HUES64 (cell line): ENCODE measurements at regions not wholly inside any gene's neighbourhood (a gene's known extent, or its start where the extent isn't known, plus 50 kb on each side); places are given as distances from the start of the nearest gene placed in this dataset.
"Not testable (repeated sequence)": the region's sequence is repeated elsewhere in the genome, so short reads cannot be mapped to it uniquely, and the experiment has no call there.

ENCODE experiments used
- H3K27ac ChIP-seq: 2 replicates; pipeline ENCODE4 v1.7.0; 2013; ENCODE audit warnings: low read depth, low read length, inconsistent platforms
- H3K27me3 ChIP-seq: 2 replicates; pipeline ENCODE4 v1.6.1; 2013; ENCODE audit warnings: mild to moderate bottlenecking, low read length; ENCODE audit not compliant: insufficient read depth
- H3K36me3 ChIP-seq: 2 replicates; pipeline ENCODE4 v1.6.1; 2013; ENCODE audit warnings: mild to moderate bottlenecking, low read length; ENCODE audit not compliant: insufficient read depth
- H3K4me1 ChIP-seq: 2 replicates; pipeline ENCODE4 v1.6.1; 2013; ENCODE audit warnings: mild to moderate bottlenecking, low read length, moderate library complexity; ENCODE audit not compliant: insufficient read depth
- H3K4me3 ChIP-seq: 2 replicates; pipeline ENCODE4 v1.5.1; 2013; ENCODE audit warnings: mild to moderate bottlenecking, low read length, moderate library complexity
- H3K9ac ChIP-seq: 2 replicates; pipeline ENCODE4 v1.6.1; 2013; ENCODE audit warnings: mild to moderate bottlenecking, low read depth, low read length
- H3K9me3 ChIP-seq: 2 replicates; pipeline ENCODE4 v1.6.1; 2013; ENCODE audit warnings: low read depth, low read length; ENCODE audit not compliant: insufficient read depth
- WGBS: fragments of 150-250, 120-280 bp; methylation state at CpG from one replicate; pipeline ENCODE4 v1.1.7; 2013; ENCODE audit warnings: missing lambda C conversion rate; 5-methylcytosine and 5-hydroxymethylcytosine counted together

DNA sequence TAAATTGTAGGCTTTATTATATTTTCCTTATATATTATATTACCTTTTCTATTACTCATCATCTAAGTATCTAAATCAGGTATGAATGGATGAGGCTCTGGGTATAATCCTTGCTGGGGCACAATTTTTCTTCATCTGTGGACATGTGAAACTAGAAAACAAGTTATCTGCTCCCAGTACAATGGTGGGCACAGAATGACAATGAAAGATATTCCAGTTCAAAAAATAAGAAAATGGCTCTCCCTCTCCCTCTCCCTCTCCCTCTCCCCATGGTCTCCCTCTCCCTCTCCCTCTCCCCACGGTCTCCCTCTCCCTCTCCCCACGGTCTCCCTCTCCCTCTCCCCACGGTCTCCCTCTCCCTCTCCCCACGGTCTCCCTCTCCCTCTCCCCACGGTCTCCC, 76.2 kb upstream of the EHBP1 start:
- WGBS: 58% methylated on average over 4 of the region's 5 CpGs
- H3K4me3 ChIP-seq, H3K9ac ChIP-seq, H3K27ac ChIP-seq, H3K4me1 ChIP-seq, H3K36me3 ChIP-seq, H3K27me3 ChIP-seq: not testable (repeated sequence)
- peaks cover 19% of the 10 kb centered on the region for H3K9me3 ChIP-seq

DNA sequence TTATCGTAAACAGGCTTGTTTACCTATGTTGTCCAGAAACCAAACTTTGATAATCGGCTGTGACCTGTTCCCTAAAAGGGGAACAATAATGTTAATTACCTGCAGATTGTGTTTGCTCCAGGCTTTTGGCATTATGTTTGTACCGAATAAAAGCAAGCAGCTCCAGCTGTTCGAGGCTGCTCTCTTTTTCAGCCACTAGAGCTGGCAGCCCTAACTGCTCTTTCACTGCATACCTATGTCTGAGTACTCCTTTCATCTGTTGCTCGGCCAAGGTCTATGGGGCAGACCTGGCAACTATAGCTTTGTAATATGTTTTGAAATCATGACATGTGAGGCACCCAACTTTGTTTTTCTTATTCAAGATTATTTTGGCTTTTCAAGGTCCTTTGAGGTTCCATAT, 77.8 kb upstream of the EHBP1 start:
- H3K27ac ChIP-seq: no peak overlapping the region
- H3K36me3 ChIP-seq: no peaks in the 10 kb centered on the region
- no peak overlapping the region for H3K9ac ChIP-seq
- no peaks in the 10 kb centered on the region for H3K27me3 ChIP-seq
- WGBS: 79% methylated on average over 5 of the region's 5 CpGs
- no peak overlapping the region for H3K4me3 ChIP-seq
- peaks cover 13% of the 10 kb centered on the region for H3K9me3 ChIP-seq
- H3K4me1 ChIP-seq: no peaks in the 10 kb centered on the region

DNA sequence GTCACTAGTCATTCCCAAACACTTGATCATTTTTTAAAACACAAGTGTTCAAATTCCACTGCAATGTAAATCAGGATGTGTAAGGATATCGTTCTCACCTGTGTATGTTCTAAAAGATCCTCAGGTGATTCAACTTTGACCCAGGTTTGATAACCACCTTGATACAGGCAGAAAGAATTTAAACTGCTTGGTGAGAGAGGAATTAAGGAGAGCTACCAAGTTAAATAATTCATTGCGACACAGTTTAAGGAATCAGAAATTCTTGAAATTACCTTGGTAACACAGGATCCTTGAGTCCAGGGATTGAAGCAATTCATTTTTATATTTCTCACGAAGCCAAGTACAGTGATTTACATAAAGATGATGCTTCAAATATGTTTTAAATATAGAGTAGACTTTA, 80.7 kb upstream of the EHBP1 start:
- no peaks in the 10 kb centered on the region for H3K27me3 ChIP-seq
- no peak overlapping the region for H3K4me3 ChIP-seq
- H3K27ac ChIP-seq: no peak overlapping the region
- 83% methylated on average over 3 of the region's 3 CpGs for WGBS
- H3K4me1 ChIP-seq: no peaks in the 10 kb centered on the region
- H3K9me3 ChIP-seq: 0 out of 2 replicates have a peak, but pooled peaks cover 4% of the 10 kb centered on the region
- no peak overlapping the region for H3K9ac ChIP-seq
- H3K36me3 ChIP-seq: no peaks in the 10 kb centered on the region

DNA sequence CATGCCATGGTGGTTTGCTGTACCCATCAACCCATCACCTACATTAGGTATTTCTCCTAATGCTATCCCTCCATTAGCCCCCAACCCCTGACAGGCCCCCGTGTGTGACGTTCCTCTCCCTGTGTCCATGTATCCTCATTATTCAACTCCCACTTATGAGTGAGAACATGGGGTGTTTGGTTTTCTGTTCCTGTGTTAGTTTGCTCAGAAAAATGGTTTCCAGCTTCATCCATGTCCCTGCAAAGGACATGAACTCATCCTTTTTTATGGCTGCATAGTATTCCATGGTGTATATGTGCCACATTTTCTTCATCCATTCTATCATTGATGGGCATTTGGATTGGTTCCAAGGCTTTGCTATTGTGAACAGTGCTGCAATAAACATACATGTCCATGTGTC, 89.0 kb upstream of the EHBP1 start:
- H3K4me1 ChIP-seq, H3K27ac ChIP-seq, H3K9me3 ChIP-seq, H3K27me3 ChIP-seq, H3K36me3 ChIP-seq, H3K9ac ChIP-seq, H3K4me3 ChIP-seq: not testable (repeated sequence)
- 100% methylated on average over 1 of the region's 2 CpGs for WGBS

DNA sequence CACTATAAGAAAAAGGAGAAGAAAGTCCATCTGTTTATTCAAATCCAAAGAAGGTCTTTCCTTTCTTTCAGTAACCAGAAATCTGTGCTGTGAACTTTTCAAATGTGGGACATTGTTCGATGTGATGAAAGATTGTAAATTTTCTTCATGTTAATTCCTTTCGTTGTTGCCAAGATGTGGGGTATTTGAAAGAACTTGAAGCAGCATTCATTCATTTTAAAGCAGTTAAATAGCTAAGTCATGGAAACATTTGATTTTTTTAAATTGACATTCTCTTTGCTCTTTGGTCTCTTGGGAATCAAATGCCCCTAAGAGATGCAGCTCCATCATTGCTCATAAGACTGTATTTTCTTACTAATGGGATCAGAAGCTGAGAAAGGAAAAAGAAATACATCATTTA, 93.7 kb upstream of the EHBP1 start:
- Histone ChIP-seq H3K27me3 (no peaks in the 10 kb centered on the region), H3K27ac (no peak overlapping the region), H3K9me3 (0 out of 2 replicates have a peak, but pooled peaks cover 3% of the 10 kb centered on the region), H3K4me3 (no peak overlapping the region), H3K9ac (no peak overlapping the region), H3K36me3 (no peaks in the 10 kb centered on the region), H3K4me1 (no peaks in the 10 kb centered on the region)
- 90% methylated on average over 2 of the region's 2 CpGs for WGBS

DNA sequence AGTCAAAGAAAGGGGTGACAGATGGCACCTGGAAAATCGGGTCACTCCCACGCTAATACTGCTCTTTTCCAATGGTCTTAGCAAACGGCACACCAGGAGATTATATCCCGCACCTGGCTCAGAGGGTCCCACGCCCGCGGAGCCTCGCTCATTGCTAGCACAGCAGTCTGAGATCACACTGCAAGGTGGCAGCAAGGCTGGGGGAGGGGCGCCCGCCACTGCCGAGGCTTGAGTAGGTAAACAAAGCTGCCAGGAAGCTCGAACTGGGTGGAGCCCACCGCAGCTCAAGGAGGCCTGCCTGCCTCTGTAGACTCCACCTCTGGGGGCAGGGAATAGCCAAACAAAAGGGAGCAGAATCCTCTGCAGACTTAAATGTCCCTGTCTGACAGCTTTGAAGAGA, 99.5 kb upstream of the TMEM17 start:
- H3K9me3 ChIP-seq: peaks cover 19% of the 10 kb centered on the region
- not testable (repeated sequence) for H3K36me3 ChIP-seq, H3K27me3 ChIP-seq, H3K4me1 ChIP-seq, H3K4me3 ChIP-seq, H3K27ac ChIP-seq, H3K9ac ChIP-seq
- 87% methylated on average over 13 of the region's 13 CpGs for WGBS

DNA sequence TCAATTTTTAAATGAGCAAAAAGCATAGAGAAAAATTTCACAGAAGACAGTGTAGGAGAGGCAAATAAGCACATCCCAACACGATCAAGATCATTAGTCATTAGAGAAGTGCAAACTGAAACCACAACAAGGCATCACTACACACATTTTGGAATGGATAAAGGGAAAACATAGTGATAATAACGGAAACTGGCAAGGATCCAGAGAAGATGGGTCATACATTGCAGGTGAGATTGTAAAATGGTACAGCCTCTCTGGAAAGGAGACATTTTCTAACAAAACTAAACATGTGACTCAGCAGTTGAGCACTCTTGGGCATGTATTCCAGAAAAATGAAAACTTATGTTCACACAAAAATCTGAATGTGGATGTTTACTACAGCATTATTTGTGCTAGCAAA, 98.3 kb upstream of the TMEM17 start:
- peaks cover 19% of the 10 kb centered on the region for H3K9me3 ChIP-seq
- 95% methylated on average over 2 of the region's 2 CpGs for WGBS
- no peak overlapping the region for H3K9ac ChIP-seq
- H3K36me3 ChIP-seq: no peaks in the 10 kb centered on the region
- H3K27ac ChIP-seq: no peak overlapping the region
- no peaks in the 10 kb centered on the region for H3K27me3 ChIP-seq
- H3K4me3 ChIP-seq: no peak overlapping the region
- no peaks in the 10 kb centered on the region for H3K4me1 ChIP-seq

DNA sequence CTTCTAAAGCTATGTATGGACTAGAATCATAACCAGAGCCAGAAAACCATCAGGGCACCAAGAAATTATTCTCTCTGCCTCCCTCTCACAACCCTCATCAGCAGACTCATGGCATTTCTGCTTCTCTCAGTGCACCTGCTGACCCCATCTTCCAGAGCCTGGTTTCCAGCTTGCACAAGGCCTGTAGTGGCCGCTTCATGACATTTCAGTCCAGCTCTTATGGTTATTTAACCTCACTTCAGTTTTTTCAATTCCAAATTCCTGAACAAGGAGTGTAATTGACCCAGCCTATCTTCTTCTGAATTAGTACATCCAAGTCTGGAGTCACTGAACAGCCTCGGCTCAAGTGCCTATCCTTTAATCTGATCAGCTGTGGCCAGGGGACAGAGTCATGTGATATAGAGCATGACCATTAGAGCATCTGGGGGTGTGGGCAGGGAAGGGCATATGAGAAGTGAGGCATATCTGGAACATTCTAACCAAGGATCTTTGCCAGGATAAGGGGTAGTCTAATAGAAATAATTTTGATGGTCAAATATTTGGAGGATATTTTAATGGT, 97.2 kb upstream of the TMEM17 start:
- peaks cover 19% of the 10 kb centered on the region for H3K9me3 ChIP-seq
- WGBS: 92% methylated on average over 2 of the region's 2 CpGs
- no peaks in the 10 kb centered on the region for H3K4me1 ChIP-seq
- no peaks in the 10 kb centered on the region for H3K36me3 ChIP-seq
- H3K9ac ChIP-seq: no peak overlapping the region
- H3K27me3 ChIP-seq: no peaks in the 10 kb centered on the region
- no peak overlapping the region for H3K4me3 ChIP-seq
- no peak overlapping the region for H3K27ac ChIP-seq

DNA sequence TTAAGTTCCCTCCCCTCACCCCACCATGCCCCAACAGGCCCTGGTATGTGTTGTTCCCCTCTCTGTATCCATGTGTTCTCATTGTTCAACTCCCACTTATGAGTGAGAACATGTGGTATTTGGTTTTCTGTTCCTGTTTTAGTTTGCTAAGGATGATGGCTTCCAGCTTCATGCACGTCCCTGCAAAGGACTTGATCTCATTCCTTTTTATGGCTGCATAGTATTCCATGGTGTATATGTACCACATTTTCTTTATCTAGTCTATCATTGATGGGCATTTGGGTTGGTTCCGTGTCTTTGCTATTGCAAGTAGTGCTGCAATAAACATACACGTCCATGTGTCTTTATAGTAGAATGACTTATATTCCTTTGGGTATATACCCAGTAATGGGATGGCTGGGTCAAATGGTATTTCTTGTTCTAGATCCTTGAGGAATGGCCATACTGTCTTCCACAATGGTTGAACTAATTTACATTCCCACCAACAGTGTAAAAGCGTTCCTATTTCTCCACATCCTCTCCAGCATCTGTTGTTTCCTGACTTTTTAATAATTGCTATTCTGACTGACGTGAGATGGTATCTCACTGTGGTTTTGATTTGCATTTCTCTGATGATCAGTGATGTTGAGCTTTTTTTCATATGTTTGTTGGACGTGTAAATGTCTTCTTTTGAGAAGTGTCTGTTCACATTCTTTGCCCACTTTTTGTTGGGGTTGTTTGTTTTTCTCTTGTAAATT, 93.8 kb upstream of the TMEM17 start:
- H3K9me3 ChIP-seq: peaks cover 13% of the 10 kb centered on the region
- not testable (repeated sequence) for H3K4me1 ChIP-seq, H3K27ac ChIP-seq, H3K4me3 ChIP-seq, H3K27me3 ChIP-seq, H3K9ac ChIP-seq, H3K36me3 ChIP-seq
- WGBS: 92% methylated on average over 6 of the region's 6 CpGs

DNA sequence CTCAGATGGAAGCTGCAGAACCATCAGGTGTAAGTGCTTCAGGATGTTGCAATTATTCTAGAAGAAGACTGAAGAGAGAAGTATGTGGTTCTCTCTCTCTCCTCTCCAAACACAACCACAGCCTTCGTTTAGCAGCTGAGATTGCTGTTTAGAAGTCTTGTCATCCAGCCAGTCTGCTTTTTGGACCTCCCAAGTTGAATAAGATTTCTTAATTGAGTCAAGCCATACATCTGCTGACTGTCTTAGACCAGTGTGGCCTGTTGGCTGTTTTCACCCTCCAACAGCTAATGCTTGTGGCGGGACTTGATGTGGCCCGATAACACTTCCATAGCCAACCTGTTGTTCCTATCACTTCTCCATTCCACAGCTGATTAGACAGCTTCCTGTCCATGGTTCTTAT, 91.3 kb upstream of the TMEM17 start:
- no peaks in the 10 kb centered on the region for H3K36me3 ChIP-seq
- H3K27me3 ChIP-seq: no peaks in the 10 kb centered on the region
- no peak overlapping the region for H3K9ac ChIP-seq
- H3K4me1 ChIP-seq: no peaks in the 10 kb centered on the region
- H3K4me3 ChIP-seq: no peak overlapping the region
- no peaks in the 10 kb centered on the region for H3K9me3 ChIP-seq
- H3K27ac ChIP-seq: no peak overlapping the region
- 94% methylated on average over 3 of the region's 3 CpGs for WGBS

DNA sequence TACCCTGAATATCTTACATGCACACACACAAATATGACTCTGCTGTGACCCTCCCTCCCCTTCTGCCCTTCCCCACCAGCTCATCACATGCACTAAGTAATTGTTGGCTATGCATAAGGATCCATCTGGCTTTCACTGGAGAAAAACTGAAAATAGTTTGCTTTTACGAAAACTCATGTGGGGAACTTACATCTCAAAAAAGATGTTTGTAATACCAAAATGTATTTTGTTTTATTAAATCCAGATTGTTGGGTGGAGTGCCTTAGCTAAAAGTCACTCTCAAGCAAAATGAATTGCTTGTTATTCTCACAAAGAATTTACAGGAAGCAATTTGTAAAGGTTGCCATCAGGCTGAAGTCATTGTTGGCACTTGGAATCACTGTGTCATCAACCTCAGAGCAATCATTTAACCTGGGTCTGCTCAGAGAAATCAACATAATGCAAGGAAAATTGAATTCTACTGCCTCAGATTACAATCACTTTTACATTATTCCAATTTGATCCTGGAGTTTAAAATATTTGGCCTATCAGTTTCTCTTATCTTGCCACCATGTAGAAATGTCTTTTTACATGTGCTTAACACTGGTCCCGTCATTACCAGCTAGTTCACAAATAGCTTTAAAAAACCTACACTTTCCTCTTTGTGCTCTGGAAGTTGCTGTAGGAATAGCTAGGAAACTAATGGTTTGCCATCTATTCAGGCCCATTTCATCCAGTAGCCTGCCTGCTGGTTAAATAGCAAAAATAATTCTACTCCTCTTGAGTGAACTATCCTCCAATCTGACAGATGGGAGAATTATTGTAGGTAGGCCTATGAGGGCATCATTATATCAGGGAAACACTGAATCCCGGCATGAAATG, 90.3 kb upstream of the TMEM17 start:
- H3K9ac ChIP-seq: no peak overlapping the region
- no peaks in the 10 kb centered on the region for H3K4me1 ChIP-seq
- no peaks in the 10 kb centered on the region for H3K36me3 ChIP-seq
- WGBS: 94% methylated on average over 3 of the region's 3 CpGs
- no peak overlapping the region for H3K27ac ChIP-seq
- no peak overlapping the region for H3K4me3 ChIP-seq
- no peaks in the 10 kb centered on the region for H3K27me3 ChIP-seq
- no peaks in the 10 kb centered on the region for H3K9me3 ChIP-seq
